Neural cell (in vitro differentiated cells): ENCODE measurements at regions not wholly inside any gene's neighbourhood (a gene's known extent, or its start where the extent isn't known, plus 50 kb on each side); places are given as distances from the start of the nearest gene placed in this dataset.

ENCODE experiments used
- H2AFZ ChIP-seq: fragments of 200-600, 300-800 bp; sonication (generic), shearing (Covaris generic); 2 replicates; pipeline ENCODE4 v1.6.0; 2014; ENCODE audit warnings: low read depth, mild to moderate bottlenecking, antibody characterized with exemption, low read length, moderate library complexity
- H3F3A ChIP-seq: fragments of 200-600 bp; shearing (Covaris generic); 2 replicates; pipeline ENCODE4 v1.6.1; 2016; ENCODE audit warnings: mild to moderate bottlenecking, moderate library complexity, mixed read lengths, antibody characterized with exemption, low read length; ENCODE audit not compliant: insufficient read depth, poor library complexity, severe bottlenecking
- H3K27ac ChIP-seq: fragments of 200-600, 300-800 bp; sonication (generic), shearing (Covaris generic); 2 replicates; pipeline ENCODE4 v1.5.1; 2014; ENCODE audit warnings: mild to moderate bottlenecking, low read length, moderate library complexity
- H3K27me3 ChIP-seq: fragments of 300-800, 200-600 bp; sonication (generic), shearing (Covaris generic); 2 replicates; pipeline ENCODE4 v1.6.0; 2014; ENCODE audit warnings: mild to moderate bottlenecking, low read depth, low read length, moderate library complexity; ENCODE audit not compliant: insufficient read depth
- H3K36me3 ChIP-seq: fragments of 300-800, 200-600 bp; sonication (generic), shearing (Covaris generic); 2 replicates; pipeline ENCODE4 v1.5.1; 2014; ENCODE audit warnings: mild to moderate bottlenecking, antibody characterized with exemption, low read length, moderate library complexity; ENCODE audit not compliant: insufficient read depth
- H3K4me2 ChIP-seq: fragments of 300-800, 200-600 bp; sonication (generic), shearing (Covaris generic); 2 replicates; pipeline ENCODE4 v1.6.0; 2014; ENCODE audit warnings: mild to moderate bottlenecking, low read length
- H3K4me3 ChIP-seq: fragments of 300-800, 200-600 bp; sonication (generic), shearing (Covaris generic); 2 replicates; pipeline ENCODE4 v1.5.1; 2014; ENCODE audit warnings: mild to moderate bottlenecking, low read length, moderate library complexity
- H3K79me2 ChIP-seq: fragments of 200-600 bp; shearing (Covaris generic); replicated peaks from 2 replicates; pipeline ENCODE4 v1.6.0; 2014; ENCODE audit warnings: mild to moderate bottlenecking, low read length, moderate library complexity; ENCODE audit not compliant: insufficient read depth
- H3K9ac ChIP-seq: fragments of 300-800, 200-600 bp; sonication (generic), shearing (Covaris generic); 2 replicates; pipeline ENCODE4 v1.6.1; 2016; ENCODE audit warnings: mild to moderate bottlenecking, low read length, mixed read lengths
- H3K9me2 ChIP-seq: fragments of 200-600 bp; shearing (Covaris generic); 2 replicates; pipeline ENCODE4 v1.6.1; 2016; ENCODE audit warnings: mild to moderate bottlenecking, low read length, mixed read lengths; ENCODE audit not compliant: insufficient read depth
- H3K9me3 ChIP-seq: fragments of 200-600, 300-800 bp; sonication (generic), shearing (Covaris generic); 2 replicates; pipeline ENCODE4 v1.6.1; 2016; ENCODE audit warnings: mild to moderate bottlenecking, mixed run types, low read length, moderate library complexity, mixed read lengths
- H4K20me1 ChIP-seq: fragments of 200-600 bp; shearing (Covaris generic); 2 replicates; pipeline ENCODE4 v1.6.1; 2016; ENCODE audit warnings: mild to moderate bottlenecking, mixed run types; ENCODE audit not compliant: insufficient read depth
- CTCF ChIP-seq: fragments of 450-650 bp; IDR thresholded peaks from 2 replicates; pipeline ENCODE4 v1.5.1; 2014; ENCODE audit warnings: antibody characterized with exemption, mild to moderate bottlenecking, moderate library complexity; ENCODE audit not compliant: poor library complexity, severe bottlenecking
- EP300 ChIP-seq: fragments of 450-650 bp; conservative IDR thresholded peaks from 2 replicates; pipeline ENCODE4 v1.6.1; 2014; ENCODE audit warnings: antibody characterized with exemption, mild to moderate bottlenecking, moderate library complexity; ENCODE audit not compliant: poor library complexity, severe bottlenecking
- EZH2 ChIP-seq: fragments of 200-600, 300-800 bp; shearing (Covaris generic), sonication (generic); IDR thresholded peaks from 2 replicates; pipeline ENCODE4 v1.6.1; 2014; ENCODE audit warnings: antibody characterized with exemption, low read length, borderline replicate concordance, mild to moderate bottlenecking; ENCODE audit not compliant: insufficient read depth, poor library complexity, severe bottlenecking
- MXI1 ChIP-seq: fragments of 450-650 bp; conservative IDR thresholded peaks from 2 replicates; pipeline ENCODE4 v1.6.1; 2014; ENCODE audit warnings: antibody characterized with exemption, mild to moderate bottlenecking; ENCODE audit not compliant: poor library complexity, severe bottlenecking
- POLR2AphosphoS5 ChIP-seq: IDR thresholded peaks from 2 replicates; pipeline ENCODE4 v1.6.1; 2012
- RAD21 ChIP-seq: fragments of 450-650 bp; conservative IDR thresholded peaks from 2 replicates; pipeline ENCODE4 v1.6.1; 2014; ENCODE audit warnings: antibody characterized with exemption, mild to moderate bottlenecking, moderate library complexity
- REST ChIP-seq: IDR thresholded peaks from 2 replicates; pipeline ENCODE4 v1.6.1; 2012; ENCODE audit warnings: borderline replicate concordance
- SMC3 ChIP-seq: fragments of 450-650 bp; conservative IDR thresholded peaks from 2 replicates; pipeline ENCODE4 v1.6.1; 2014; ENCODE audit warnings: antibody characterized with exemption, mild to moderate bottlenecking, moderate library complexity; ENCODE audit not compliant: poor library complexity
- TAF1 ChIP-seq: IDR thresholded peaks from 2 replicates; pipeline ENCODE4 v1.6.1; 2012; ENCODE audit warnings: low read depth

GRCh38 chr6:115728171-115728570 lies 332.5 kb downstream of the FRK start:
- Histone ChIP-seq H3K79me2 (no peaks in the 10 kb centered on the region), H3K9ac (no peak overlapping the region), H4K20me1 (no peaks in the 10 kb centered on the region), H3K27me3 (no peaks in the 10 kb centered on the region), H3F3A (no peaks in the 10 kb centered on the region), H3K27ac (no peak overlapping the region), H3K4me2 (no peak overlapping the region), H3K9me3 (no peaks in the 10 kb centered on the region), H3K4me3 (no peak overlapping the region), H2AFZ (no peak overlapping the region), H3K9me2 (no peaks in the 10 kb centered on the region), H3K36me3 (no peaks in the 10 kb centered on the region)
- TF ChIP-seq MXI1 (no peak), EP300 (no peak), SMC3 (no peak), CTCF (no peak), REST (no peak), EZH2 (no peak), POLR2AphosphoS5 (no peak), TAF1 (no peak), RAD21 (no peak)

GRCh38 chr6:115721564-115721963 lies 339.1 kb downstream of the FRK start:
- Histone ChIP-seq H3K9ac (no peak overlapping the region), H3K79me2 (no peaks in the 10 kb centered on the region), H3K4me3 (no peak overlapping the region), H3K9me2 (no peaks in the 10 kb centered on the region), H2AFZ (no peak overlapping the region), H3K36me3 (no peaks in the 10 kb centered on the region), H4K20me1 (no peaks in the 10 kb centered on the region), H3K9me3 (no peaks in the 10 kb centered on the region), H3K4me2 (no peak overlapping the region), H3K27me3 (no peaks in the 10 kb centered on the region), H3F3A (no peaks in the 10 kb centered on the region), H3K27ac (no peak overlapping the region)
- TF ChIP-seq EP300 (peak; percentile 75), TAF1 (no peak), SMC3 (no peak), CTCF (no peak), EZH2 (no peak), MXI1 (no peak), POLR2AphosphoS5 (peak; percentile 72)
